GM08714 (cell line): ENCODE measurements at regions not wholly inside any gene's neighbourhood (a gene's known extent, or its start where the extent isn't known, plus 50 kb on each side); places are given as distances from the start of the nearest gene placed in this dataset.

Source experiments
- H3K4me3 ChIP-seq: fragments of 200-500 bp; sonication (Bioruptor generic); 2 replicates; pipeline ENCODE4 v1.5.1; 2014; ENCODE audit warnings: mild to moderate bottlenecking, low read length, inconsistent platforms
- ZNF274 ChIP-seq: IDR thresholded peaks from 2 replicates; pipeline ENCODE4 v1.6.1; 2012; ENCODE audit warnings: mild to moderate bottlenecking, low read depth, low read length

DNA sequence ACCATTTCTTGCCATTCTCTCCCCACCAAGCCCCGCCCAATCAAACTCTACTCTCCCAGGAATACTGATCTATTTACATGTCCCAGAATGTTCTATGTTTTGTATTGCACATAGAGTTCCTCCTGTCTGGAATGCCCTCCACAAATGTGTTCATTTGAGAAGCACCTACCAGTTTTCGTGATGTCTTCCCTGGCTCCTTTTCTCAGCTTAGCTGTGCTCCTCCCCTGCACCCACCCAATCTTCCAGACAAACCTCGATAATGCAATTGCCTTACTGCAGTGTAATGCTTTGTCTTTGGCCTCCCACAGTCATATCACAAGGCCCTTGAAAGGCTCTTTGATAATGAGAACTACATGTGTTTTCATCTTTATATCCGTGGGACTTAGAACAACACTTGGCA is 214.5 kb upstream of the ANKRD55 start:
- TF ChIP-seq ZNF274: no peak

DNA sequence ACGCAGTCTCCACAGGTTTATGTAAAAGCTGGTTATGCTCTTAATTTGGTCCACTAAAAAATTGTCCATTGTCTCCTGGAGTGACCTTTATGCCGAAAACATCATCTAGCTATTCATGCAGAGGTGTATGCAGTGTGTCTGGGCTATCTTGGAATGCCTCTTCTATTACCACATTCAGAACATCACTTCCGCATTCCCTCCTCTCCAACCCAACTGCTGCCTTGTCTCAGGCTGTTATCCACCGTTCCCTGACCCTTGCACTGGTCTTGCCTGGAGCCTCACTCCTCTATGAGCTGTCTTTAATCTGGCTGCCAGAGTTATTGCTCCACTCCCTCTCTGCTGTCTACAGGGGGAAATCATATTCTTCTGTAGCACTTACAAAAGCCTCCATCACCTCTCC is 214.1 kb upstream of the ANKRD55 start:
- no peak overlapping the region for H3K4me3 ChIP-seq
- no peak for TF ChIP-seq ZNF274

More for the DNA sequence above, 214.5 kb upstream of the ANKRD55 start:
- no peak overlapping the region for H3K4me3 ChIP-seq

DNA sequence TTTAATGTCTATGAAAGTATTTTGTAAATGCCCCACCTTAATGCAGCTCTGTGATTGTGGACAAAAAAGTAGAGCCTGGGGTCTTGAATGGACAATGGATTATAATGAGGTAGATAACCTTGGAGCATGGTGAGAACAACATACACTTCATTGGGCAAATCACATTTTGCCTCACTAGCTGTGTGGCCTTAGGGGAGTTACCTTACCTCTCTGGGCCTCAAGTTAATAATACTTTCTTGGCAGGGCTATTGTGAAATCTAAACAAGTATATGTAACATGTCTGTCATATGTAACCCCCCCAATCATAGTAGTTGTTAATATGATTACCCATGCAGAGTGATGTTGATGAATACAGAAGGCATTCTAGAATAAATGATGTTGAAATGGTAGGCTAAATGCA is 213.6 kb upstream of the ANKRD55 start:
- no peak for TF ChIP-seq ZNF274
- no peak overlapping the region for H3K4me3 ChIP-seq

DNA sequence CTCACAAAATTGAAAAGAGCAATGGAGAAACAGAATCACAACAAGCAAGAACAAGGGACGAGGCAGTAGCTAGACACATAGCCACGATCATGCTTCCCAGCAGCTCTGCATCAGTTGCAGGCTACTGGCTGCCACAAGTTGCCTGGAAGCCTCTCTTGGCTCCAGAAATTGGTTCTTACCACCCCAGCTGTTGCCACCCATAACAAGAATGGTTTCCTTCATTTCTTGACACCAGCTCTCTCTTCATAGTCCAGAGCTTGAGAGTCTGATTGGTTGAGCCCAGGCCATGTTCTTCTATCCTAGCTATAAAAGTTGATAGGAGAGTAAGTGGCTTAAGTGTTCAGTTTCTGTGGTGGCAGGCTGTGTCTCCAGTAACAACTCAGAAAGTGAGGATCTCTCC is 210.7 kb upstream of the ANKRD55 start:
- no peak overlapping the region for H3K4me3 ChIP-seq
- no peak for TF ChIP-seq ZNF274

DNA sequence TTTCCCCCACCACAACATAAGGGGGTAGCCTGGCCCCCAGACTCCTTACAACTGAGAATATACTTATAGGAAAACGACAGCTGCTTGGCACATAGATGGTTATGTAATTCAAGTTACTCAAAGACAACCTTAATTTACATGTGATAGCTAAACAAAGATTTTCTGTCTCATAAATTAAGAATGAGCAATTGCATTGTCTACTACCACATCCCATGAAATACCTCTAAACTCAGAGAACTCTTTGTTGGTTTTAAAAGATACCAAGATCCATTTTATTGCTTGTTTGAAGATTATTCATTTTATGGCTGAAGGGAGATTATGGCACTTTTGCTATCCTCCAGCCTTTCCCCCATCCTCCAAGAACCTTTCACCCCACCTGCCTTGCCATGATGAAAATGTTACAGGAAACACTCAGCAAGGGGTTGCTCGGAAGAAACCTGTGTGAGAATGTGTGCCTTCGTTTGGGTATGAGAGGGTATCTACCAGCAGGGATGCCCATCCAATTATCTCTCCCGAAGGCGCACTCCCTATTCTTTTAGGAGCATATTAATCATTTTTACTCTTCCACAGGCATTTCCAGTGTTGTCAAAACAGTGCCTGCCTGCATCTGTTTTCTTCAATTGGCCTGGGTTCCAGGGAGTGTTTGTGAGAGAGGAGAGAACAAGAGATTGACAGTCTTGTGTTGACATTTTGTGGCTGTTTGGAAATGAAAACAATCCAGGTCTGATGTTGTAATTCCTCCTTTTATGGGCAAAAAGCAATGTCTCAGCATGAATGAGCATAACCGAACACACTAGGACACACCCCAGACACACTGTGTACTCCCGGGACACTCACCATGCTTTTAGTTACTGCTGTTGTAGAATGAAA is 208.0 kb upstream of the ANKRD55 start:
- TF ChIP-seq ZNF274: no peak
- no peak overlapping the region for H3K4me3 ChIP-seq

DNA sequence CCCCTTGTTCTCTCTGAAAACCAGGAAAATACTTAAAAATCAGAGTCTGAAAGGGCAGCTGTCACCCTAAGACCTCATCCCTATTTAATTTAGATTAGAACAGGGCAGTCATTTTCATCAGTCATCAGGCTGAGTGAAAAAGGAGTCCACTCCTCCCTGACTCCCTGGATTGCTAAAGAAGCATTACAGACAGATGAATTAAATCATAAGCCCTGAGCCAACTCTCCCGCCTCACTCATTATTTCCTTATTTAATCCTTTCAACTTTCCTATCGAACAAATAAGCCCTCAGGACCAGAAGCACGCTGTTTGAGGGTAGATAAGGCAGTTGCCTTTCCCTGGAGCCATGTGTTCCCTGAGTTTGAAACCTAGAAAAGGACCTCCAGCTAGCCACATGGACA is 201.9 kb upstream of the ANKRD55 start:
- no peak for TF ChIP-seq ZNF274
- no peak overlapping the region for H3K4me3 ChIP-seq

DNA sequence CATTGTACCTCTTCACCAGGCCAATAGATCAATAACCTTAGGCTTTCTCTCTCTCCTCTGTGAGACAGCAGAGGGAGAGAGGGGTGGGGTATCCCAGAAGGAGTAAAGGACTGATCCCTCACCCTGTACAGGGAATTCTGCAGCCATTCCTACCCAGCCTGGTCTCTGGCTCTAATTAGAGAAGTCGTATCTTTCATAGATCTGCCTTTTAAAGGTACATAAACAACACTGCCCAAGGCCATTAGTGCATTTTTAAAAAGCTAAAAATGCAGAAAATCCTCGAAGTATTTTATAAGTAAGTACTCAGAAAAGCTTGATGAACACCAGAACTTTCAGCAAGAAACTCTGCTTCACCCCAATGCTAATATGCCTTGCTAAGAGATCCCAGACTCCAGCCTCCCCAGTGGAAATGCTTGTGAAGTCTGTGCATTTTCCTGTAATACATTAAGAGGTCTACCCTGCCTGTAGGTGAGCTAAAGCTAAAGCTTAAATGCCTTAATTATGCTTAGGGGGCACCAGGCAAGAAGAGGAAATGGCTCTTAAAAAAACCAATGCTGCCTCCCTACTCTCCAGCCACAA is 200.0 kb upstream of the ANKRD55 start:
- no peak overlapping the region for H3K4me3 ChIP-seq
- no peak for TF ChIP-seq ZNF274

DNA sequence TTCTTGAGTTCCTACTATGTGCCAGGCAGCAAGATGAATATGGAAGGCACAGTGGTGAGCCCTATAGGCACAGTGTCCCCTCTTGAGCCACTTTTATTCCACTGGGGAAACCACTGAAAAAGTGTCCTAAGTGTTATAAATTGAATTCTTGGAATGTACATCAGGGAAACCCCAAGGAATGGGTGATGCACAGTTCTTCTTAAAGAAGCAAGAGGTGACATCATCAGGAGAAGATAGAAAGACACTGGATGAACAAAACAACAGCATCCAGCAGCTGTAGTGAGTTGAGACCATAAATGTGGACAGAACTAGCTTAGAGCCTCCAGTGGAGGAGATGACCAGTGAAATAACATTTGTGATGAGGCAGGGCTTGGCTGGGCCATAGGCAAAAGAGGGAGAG is 199.2 kb upstream of the ANKRD55 start:
- H3K4me3 ChIP-seq: no peak overlapping the region
- TF ChIP-seq ZNF274: no peak

DNA sequence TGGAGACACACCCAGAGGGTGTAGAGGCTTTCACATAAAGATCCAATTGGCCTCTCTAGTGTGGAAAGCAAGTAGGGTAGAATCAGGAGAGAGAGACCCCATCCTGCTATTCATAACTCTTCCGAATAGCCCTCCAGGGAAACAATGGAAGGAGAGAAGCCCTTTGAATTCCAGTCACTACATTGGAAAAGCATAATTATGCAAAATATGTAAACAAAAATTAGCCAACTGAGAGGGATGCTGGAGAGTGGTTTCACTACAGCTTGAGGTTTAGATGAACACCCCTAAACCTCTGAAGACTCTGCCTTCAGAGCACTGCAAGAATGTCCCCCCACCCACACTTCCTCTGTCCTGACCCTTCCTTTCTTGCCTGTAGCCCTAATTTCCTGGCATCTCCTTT is 197.3 kb upstream of the ANKRD55 start:
- TF ChIP-seq ZNF274: no peak
- no peak overlapping the region for H3K4me3 ChIP-seq

DNA sequence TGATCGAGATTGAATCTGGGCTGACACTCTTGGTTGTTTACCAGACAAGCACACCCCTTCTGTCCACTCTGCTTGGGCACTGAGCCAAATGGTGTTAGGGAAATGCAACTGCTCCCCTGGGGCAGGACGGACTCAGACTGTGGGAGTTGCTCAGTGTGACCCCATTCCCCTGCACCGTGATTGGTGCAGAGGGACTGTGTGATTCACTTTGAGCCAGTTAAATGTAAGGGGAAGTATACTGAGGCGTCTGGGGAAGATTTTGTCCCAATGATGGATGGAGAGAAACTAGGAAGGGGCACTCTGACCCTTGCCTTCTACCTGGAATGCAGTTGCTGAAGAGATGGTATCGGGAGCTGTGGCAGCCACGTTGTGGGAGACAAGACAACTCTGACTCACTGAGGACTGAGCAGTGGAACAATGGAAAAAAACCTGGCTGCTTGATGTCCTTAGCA is 196.0 kb upstream of the ANKRD55 start:
- no peak for TF ChIP-seq ZNF274
- H3K4me3 ChIP-seq: no peak overlapping the region

DNA sequence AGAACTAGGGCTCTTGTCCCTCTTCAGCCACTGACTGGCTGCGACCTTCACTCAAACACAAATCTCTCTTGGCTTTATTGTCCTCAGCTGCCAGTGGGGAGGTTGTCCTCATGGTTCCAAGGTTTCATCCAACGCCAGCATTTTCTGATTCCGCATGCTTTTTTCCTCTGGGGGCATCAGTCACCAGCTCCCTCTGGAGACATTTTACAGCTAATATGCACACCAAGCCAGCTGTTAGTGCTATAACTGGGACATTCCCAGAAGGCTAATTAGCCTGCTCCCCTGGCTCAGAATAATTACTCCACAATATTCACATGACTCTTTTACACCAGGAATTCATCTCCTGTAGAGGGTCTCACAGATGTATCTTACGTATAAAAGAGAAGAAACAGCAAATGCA is 193.6 kb upstream of the ANKRD55 start:
- H3K4me3 ChIP-seq: no peak overlapping the region
- TF ChIP-seq ZNF274: no peak

DNA sequence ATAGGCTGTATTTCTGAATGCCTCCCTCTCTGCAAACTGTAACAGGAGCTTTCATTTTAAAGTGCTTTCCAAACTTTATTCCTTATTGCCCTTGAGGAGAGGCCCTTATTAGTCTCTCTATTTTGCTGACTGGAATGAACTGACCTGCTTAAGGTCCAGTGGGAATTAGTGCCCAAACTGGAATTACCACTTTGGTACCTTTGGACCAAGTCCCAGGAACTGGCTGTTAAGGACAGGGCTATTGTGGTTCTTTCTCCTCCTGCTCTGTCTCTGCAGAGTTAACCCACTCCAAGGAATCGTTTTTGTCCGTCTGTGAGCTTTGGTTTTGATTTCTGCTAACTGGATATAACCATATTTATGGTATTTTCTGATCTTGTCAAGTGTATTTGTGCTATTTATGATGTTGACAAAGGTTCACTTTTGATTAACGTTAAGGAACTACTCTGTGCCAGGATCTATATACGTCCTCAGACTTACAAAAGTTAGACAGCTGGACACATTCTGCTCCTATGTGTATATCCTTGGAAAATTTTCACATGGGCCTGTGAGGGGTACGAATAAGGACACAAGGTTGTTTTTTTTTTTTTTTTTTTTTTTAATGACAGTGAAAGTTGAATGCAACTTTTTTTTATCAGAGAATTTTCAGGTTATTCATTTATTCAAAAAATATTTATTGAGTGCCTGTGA is 189.1 kb upstream of the ANKRD55 start:
- TF ChIP-seq ZNF274: no peak
- H3K4me3 ChIP-seq: no peak overlapping the region

DNA sequence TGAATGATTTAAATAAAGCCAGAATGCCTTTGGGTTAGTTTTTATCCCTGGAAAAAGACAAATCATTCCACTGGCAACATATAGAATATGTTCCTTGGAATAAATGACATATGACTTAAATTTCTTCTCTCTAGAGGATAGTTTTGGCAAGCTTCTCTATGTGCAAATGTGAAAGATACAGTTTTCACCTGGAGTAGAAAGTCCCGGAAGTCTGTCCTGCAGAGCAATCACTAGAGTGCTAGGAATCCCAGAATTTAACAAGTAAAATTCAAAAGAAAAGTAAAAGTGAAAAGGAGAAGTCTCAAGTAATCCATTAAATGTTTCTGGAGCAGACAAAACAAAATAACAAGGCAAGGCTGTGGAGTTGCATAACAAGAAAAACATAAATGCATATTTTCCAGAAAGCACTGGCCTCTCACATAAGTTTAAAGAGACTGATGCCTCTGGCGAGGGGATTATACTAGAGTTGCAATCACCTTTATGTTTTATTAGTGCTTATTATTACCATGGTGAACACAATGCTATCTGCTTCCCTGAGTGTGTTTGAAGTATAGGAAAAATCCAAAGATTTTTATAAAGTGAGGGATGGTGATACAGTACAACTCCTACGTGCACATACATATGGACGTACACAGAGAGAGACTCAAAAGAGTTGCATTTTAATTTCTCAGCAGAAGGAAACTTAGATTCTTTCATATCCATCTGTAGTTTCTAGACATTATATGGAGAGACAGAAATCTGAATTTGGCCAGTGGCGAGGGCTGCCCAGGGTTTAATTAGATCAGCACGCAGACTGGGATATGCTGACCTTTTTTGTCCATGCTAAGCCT is 188.3 kb upstream of the ANKRD55 start:
- H3K4me3 ChIP-seq: no peak overlapping the region
- no peak for TF ChIP-seq ZNF274

DNA sequence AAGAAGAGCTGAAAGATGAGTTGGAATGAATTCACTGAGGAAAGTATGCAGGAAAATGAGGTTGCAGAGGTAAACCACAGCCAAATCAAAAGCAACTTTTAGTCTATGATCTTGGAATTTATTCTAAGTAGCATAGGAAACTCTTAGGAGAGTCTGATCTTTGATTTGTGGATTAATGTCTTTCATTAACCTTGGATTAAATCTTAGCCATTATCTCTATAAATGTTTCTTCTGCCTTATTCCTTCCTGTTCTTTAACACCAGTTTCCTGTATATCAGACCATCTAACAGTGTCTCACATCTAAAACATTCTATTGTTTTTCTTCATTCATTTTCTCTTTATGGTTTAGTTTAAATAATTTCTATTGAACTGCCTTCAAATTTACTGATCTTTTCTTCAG is 187.2 kb upstream of the ANKRD55 start:
- no peak overlapping the region for H3K4me3 ChIP-seq
- TF ChIP-seq ZNF274: no peak
